GM18867 (cell line): ENCODE measurements at regions not wholly inside any gene's neighbourhood (a gene's known extent, or its start where the extent isn't known, plus 50 kb on each side); places are given as distances from the start of the nearest gene placed in this dataset.
"Not testable (repeated sequence)": the region's sequence is repeated elsewhere in the genome, so short reads cannot be mapped to it uniquely, and the experiment has no call there.

Experiments
- ATAC-seq: cut with Tn5 transposase; IDR thresholded peaks from one replicate; pipeline ENCODE4 v1.9.1; 2021; ENCODE audit warnings: mild to moderate bottlenecking, moderate library complexity; ENCODE audit not compliant: unreplicated experiment

DNA sequence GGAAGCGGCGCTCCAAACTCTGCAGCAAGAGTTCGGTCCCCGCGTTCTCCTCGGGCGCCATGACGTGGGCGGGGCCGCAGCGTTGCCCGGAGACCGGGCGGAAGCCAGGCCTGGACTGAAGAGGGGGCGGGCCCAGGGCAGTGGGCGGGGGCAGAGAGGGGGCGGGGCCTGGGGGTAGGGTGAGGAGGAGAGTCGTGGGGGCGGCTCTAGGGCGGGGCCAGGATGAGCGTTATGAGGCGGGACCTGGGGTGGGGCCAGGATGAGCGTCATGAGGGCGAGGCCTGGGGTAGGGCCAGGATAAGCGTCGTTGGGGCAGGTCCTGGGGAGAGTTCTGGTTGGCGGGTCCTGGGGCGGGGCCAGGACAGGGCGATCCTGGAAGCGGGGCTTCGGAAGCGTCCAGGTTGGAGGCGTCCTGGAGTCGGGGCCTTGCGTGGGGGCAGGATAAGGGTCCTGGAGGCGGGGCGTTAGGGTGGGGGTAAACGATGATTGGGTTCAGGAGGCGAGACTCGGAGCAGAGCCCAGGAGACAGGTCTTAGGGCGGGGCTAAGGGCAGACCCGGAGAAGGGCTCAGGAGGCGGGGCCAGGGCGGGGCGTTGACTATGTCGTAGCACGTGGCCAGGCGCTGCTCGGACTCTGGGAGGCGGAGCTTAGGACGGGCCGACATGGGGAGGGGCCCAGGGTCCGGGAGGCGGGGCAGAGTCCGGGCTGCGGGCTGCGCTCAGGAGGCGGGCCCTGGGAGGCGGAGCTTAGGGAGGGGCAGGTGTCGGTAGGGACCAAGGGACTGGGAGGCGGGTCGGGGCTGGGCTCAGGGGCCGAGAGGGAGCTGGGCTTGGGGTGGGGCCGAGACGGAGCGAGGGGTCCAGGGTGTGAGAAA lies 131.1 kb upstream of the ALDH3B2 start:
- peak; percentile 80 for ATAC-seq

GRCh38 chr11:67804435-67805252 lies 130.2 kb upstream of the ALDH3B2 start:
- peak; percentile 14 for ATAC-seq

DNA sequence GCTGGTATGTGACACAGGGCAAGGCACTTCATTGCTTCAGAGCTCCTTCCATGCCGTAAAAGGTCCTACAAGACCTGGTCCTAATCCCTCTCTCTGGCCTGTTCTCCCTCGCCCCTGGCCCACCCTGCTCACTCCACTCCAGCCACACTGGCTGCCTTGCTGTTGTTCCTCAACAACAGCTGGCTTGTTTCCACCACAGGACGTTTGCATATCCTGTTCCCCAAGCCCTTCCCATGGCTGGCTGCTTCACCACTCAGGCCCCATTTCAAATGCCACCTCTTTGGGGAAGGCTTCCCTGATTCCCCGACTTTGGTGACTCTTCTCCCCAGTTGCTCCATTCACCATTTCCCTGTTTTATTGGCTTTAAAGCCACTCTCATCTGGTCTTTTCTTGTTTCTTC lies 129.1 kb upstream of the ALDH3B2 start:
- ATAC-seq, result not testable (repeated sequence)

- ATAC-seq, result not testable (repeated sequence)
Observed at GRCh38 chr11:67803055-67803454, 128.6 kb upstream of the ALDH3B2 start.

DNA sequence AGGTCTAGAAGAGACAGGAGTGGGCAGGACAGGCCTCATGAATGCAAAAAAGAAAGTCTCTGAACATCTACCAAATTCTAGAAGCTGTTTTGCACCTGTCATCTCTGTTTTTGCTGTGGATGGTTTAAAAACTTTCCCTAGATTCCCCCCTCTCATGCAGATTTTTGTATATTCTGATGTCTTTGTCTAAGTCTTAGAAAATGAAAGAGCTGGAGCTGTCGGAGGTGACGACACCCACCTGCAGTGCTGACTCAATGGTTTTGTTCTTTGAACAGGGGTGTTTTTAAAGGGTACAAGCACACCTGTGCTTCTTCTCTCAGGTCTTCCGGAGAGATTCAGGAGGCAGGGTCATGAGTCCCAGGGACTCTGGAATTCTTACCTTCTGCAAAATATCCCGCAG lies 128.2 kb upstream of the ALDH3B2 start:
- not testable (repeated sequence) for ATAC-seq

GRCh38 chr11:67801397-67801796 lies 127.0 kb upstream of the ALDH3B2 start:
- not testable (repeated sequence) for ATAC-seq

DNA sequence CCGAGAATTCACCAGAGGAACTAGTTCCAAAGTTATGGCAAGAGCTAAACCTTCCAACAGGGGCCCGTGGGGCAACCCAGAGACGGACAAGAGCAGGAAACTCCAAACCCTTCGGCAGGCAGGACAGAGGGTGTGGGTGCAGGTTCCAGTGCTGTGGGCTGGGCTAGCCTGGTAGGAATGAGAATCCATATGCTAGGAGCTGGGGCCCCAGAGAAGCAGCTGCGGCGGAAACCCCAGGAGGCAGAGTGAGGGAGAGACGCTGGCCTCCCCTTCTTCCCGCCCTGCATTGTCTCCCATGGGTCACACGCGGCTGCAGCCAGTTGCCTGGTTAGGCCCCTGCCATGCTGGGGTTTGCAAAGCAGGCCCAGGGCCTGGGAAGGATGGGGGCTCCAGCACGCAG lies 126.2 kb upstream of the ALDH3B2 start:
- not testable (repeated sequence) for ATAC-seq

- not testable (repeated sequence) for ATAC-seq
Observed at GRCh38 chr11:67799808-67800207, 125.4 kb upstream of the ALDH3B2 start.

GRCh38 chr11:67797726-67798521 lies 123.5 kb upstream of the ALDH3B2 start:
- ATAC-seq, result not testable (repeated sequence)

- no peak for ATAC-seq
Observed at GRCh38 chr11:67795746-67796145, 121.3 kb upstream of the ALDH3B2 start.

- not testable (repeated sequence) for ATAC-seq
Observed at GRCh38 chr11:67793750-67794149, 119.3 kb upstream of the ALDH3B2 start.

GRCh38 chr11:67792273-67792990 lies 118.0 kb upstream of the ALDH3B2 start:
- ATAC-seq, result not testable (repeated sequence)

DNA sequence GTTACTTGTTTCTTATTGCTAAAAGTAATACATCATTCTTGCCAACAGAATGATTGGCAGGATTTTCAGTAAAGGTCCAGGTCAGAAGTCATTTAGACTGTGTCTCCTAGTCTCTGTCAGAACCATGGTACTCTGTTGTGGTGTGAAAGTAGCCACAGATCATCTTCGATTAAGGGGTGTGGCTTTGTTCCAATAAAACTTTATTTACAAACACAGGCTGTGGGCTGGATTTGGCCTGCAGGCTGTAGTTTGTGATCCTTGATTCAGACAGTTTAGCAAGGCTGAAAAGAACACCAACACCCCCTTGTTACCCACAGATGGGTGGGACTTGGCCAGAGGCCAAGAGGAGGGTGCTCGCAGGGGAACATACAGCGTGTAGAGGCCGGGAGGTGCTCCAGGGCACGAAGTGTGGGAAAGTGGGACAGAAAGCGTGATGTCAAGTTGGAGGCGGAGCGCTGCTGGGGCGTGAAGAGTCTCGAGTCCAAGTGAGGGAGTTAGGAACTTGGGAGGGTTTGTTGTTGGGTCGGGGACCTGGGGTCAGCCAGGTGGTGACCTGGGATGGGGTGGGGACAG lies 117.3 kb upstream of the ALDH3B2 start:
- not testable (repeated sequence) for ATAC-seq

DNA sequence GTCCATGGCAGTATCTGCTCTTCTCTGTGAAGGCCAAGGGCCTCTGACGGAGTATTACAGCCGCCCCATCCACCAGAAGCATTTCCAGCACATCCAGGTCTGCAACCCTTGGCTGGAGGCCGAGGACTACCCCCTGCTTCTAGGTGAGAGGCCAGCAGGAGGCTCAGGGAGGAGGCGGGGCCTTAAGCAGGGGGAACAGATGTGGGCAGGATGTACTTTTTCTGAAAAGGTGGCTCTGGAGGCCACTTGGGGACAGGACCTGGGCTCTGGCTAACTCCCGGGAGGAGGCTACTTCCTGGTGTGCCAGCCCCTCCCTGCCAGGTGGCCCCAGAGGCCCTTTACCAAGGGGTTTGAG lies 113.9 kb upstream of the ALDH3B2 start:
- ATAC-seq, result not testable (repeated sequence)

DNA sequence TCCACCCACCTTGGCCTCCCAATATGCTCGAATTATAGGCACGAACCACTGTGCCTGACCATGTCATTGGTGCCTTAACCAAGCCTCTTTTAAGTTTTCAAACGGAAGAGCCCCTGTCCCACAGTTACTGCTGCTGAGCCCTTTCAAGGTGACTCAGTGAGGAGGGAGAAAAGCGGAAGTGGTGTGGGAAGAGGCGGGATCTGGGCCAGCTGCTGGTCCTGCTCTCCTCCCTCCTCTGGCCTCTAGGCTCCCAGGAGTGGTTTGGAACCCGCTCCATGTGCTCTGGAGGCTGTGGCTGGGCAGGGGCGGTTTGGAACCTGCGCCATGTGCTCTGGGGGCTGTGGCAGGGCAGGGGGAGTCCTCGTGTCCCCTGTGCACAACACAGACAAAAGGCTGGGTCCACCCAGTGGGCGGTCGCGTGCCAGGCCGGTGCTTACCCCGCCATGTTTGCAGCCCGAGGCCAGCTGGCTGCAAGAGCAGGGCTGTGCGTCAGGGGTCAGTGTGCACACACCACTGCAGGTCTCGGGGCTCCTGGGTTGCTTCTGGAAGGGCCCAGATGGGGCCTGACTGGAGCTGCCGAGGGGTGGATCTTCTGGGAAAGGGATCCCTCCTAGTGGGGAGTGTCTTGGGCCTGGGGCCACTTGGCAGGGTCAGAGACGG lies 113.4 kb upstream of the ALDH3B2 start:
- not testable (repeated sequence) for ATAC-seq

GRCh38 chr11:67781967-67782366 lies 107.5 kb upstream of the ALDH3B2 start:
- ATAC-seq, result not testable (repeated sequence)

DNA sequence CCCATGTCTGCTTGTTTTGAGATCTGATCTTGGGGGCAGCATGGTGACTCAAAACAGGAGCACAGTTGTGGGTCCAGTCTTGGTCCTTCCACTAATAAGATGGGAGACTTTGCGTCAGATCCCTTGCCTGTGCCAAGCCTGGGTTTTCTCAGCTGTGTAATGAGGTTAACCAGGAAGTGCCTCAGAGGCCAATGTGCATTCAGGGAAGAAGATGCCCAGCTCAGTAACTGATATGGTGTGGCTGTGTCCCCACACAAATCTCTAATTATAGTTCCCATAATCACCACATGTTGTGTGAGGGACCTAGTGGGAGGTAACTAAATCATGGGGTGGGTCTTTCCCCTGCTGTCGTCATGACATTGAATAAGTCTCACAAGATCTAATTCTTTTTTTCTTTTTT lies 107.1 kb upstream of the ALDH3B2 start:
- not testable (repeated sequence) for ATAC-seq

GRCh38 chr11:67780056-67780455 lies 105.6 kb upstream of the ALDH3B2 start:
- no peak for ATAC-seq

GRCh38 chr11:67779189-67779875 lies 104.9 kb upstream of the ALDH3B2 start:
- not testable (repeated sequence) for ATAC-seq
